ENCODE measurements at regions not wholly inside any gene's neighbourhood (a gene's known extent, or its start where the extent isn't known, plus 50 kb on each side); places are given as distances from the start of the nearest gene placed in this dataset.

DNA sequence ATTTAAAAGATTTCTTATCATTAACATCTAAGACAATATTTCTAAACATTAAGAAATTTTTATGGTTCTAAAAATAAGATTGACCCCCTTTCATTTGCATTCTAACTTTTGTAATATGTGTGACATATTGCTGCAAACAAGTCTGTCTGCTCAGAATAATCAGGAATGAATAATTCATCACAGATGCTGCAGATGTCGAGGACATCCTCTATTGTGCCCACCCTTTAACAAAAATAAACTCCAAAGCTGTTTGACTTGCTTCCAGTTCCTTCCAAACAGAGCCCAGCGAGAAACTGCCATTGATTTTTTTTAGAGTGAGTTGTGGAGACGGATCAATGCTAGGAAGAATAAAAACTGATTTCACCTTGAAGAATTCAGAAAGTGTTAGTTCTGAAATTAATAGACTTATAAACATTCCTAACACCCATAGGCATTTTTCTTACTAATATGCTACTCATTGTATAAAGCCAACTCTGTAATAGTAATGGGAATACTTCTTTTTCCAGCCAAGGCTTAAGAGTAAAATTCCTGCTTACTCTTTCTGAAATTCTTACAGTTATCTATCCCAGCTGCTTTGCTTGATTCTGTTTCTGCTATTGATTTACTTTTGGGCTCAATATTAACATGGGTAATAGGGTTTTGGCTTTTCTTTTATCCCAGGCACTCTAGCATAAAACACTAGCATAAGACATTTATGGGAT, 244.8 kb upstream of the FAM83B start:
- intact Hi-C loops (cut with micrococcal nuclease; ENCODE audit: unreplicated experiment): no loop called here
- Mint-ChIP-seq H3K27ac (ENCODE audit: unreplicated experiment) (no peak overlapping the region), H3K9me3 (ENCODE audit: low read depth, unreplicated experiment) (no peaks in the 10 kb centered on the region), H3K36me3 (ENCODE audit: insufficient read depth, unreplicated experiment) (no peaks in the 10 kb centered on the region), H3K4me1 (ENCODE audit: low read depth, unreplicated experiment) (no peaks in the 10 kb centered on the region), H3K27me3 (ENCODE audit: unreplicated experiment) (no peaks in the 10 kb centered on the region), H3K4me3 (ENCODE audit: low read depth, unreplicated experiment) (no peak overlapping the region)
- CTCF ChIA-PET: no interaction called here
- DNase-seq: no peak
- no TSS peak for BruUV-seq (replicated peaks)
- TF ChIP-seq, protein P1, sequence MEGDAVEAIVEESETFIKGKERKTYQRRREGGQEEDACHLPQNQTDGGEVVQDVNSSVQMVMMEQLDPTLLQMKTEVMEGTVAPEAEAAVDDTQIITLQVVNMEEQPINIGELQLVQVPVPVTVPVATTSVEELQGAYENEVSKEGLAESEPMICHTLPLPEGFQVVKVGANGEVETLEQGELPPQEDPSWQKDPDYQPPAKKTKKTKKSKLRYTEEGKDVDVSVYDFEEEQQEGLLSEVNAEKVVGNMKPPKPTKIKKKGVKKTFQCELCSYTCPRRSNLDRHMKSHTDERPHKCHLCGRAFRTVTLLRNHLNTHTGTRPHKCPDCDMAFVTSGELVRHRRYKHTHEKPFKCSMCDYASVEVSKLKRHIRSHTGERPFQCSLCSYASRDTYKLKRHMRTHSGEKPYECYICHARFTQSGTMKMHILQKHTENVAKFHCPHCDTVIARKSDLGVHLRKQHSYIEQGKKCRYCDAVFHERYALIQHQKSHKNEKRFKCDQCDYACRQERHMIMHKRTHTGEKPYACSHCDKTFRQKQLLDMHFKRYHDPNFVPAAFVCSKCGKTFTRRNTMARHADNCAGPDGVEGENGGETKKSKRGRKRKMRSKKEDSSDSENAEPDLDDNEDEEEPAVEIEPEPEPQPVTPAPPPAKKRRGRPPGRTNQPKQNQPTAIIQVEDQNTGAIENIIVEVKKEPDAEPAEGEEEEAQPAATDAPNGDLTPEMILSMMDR (IDR thresholded peaks at IDR 0.05; ENCODE audit: unreplicated experiment): no peak

DNA sequence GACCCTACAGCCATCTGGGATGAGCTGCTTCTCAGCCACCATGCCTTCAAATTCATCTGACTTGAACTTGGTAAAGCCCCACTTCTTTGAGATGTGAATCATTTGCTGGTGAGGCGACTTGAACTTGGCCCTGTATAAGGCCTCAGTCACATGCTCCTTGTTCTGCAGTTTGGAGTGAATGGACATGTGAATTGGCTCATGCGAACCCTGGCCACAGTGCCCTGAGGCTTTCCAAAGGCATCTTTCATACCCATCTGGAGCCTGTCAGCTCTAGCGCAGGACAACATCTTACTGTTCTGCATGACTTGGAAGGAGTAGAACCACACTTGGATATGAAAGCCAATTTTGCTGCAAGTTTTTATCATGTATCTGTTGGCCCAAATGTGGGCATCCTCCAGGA, 244.0 kb upstream of the FAM83B start:
- intact Hi-C loops (cut with micrococcal nuclease; ENCODE audit: unreplicated experiment): no loop called here
- no peaks in the 10 kb centered on the region for H3K4me1 Mint-ChIP-seq (ENCODE audit: low read depth, unreplicated experiment)
- no TSS peak for BruUV-seq (replicated peaks)
- no peaks in the 10 kb centered on the region for H3K36me3 Mint-ChIP-seq (ENCODE audit: insufficient read depth, unreplicated experiment)
- H3K9me3 Mint-ChIP-seq (ENCODE audit: low read depth, unreplicated experiment): no peaks in the 10 kb centered on the region
- H3K27me3 Mint-ChIP-seq (ENCODE audit: unreplicated experiment): no peaks in the 10 kb centered on the region
- no peak overlapping the region for H3K4me3 Mint-ChIP-seq (ENCODE audit: low read depth, unreplicated experiment)
- TF ChIP-seq, protein P1 (IDR thresholded peaks at IDR 0.05; ENCODE audit: unreplicated experiment): no peak
- CTCF ChIA-PET: no interaction called here
- no peak overlapping the region for H3K27ac Mint-ChIP-seq (ENCODE audit: unreplicated experiment)
- DNase-seq: no peak

DNA sequence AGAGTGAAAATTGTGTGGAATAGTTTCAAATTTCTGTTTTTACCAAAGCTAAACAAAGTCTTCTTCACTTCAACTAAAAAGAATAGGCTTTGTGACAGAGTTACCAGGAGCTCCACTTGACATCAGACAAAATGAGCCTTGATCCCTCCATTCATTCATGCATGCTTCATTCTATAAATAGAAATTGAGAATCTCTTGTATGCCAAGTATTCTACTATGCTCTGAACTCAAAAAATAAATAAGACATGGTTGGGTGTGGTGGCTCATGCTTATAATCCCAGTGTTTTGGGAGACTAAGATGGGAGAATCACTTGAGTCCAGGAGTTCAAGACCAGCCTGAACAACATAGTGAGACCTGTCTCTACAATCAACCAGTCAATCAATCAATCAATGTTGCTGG, 236.6 kb upstream of the FAM83B start:
- BruUV-seq (replicated peaks): no TSS peak
- Mint-ChIP-seq H3K4me3 (ENCODE audit: low read depth, unreplicated experiment) (no peak overlapping the region), H3K4me1 (ENCODE audit: low read depth, unreplicated experiment) (no peaks in the 10 kb centered on the region), H3K36me3 (ENCODE audit: insufficient read depth, unreplicated experiment) (no peaks in the 10 kb centered on the region), H3K9me3 (ENCODE audit: low read depth, unreplicated experiment) (no peaks in the 10 kb centered on the region), H3K27me3 (ENCODE audit: unreplicated experiment) (no peaks in the 10 kb centered on the region), H3K27ac (ENCODE audit: unreplicated experiment) (no peak overlapping the region)
- intact Hi-C loops (cut with micrococcal nuclease; ENCODE audit: unreplicated experiment): no loop called here
- TF ChIP-seq, protein P1 (IDR thresholded peaks at IDR 0.05; ENCODE audit: unreplicated experiment): no peak
- DNase-seq: no peak
- CTCF ChIA-PET: no interaction called here

DNA sequence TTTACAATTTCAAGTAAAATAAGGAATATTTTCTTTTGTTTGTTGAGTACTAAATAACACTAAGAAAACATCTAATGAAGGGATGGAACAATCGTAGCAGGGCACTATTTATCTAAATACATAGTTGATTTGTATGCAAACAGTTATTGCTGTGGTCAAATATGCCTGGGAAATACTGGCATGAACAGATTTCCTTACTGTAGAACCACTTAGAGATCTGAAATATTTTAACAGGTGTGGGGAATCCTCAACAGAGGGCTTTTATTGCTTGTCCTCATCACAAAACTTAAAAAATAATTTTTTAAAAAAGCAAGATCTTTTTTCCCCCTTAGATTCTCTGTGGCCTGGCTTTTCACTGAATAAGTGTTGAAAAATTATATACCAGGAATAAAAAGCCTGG, 233.0 kb upstream of the FAM83B start:
- Mint-ChIP-seq H3K27me3 (ENCODE audit: unreplicated experiment) (no peaks in the 10 kb centered on the region), H3K9me3 (ENCODE audit: low read depth, unreplicated experiment) (no peaks in the 10 kb centered on the region), H3K4me3 (ENCODE audit: low read depth, unreplicated experiment) (no peak overlapping the region), H3K27ac (ENCODE audit: unreplicated experiment) (no peak overlapping the region), H3K4me1 (ENCODE audit: low read depth, unreplicated experiment) (peaks cover 14% of the 10 kb centered on the region), H3K36me3 (ENCODE audit: insufficient read depth, unreplicated experiment) (no peaks in the 10 kb centered on the region)
- no TSS peak for BruUV-seq (replicated peaks)
- CTCF ChIA-PET: no interaction called here
- DNase-seq: no peak
- intact Hi-C loops (cut with micrococcal nuclease; ENCODE audit: unreplicated experiment): no loop called here
- TF ChIP-seq, protein P1 (IDR thresholded peaks at IDR 0.05; ENCODE audit: unreplicated experiment): no peak

Measured in Calu3 (cell line).